HG03280 (cell line): ENCODE measurements at regions not wholly inside any gene's neighbourhood (a gene's known extent, or its start where the extent isn't known, plus 50 kb on each side); places are given as distances from the start of the nearest gene placed in this dataset.

ENCODE experiments used
- ATAC-seq: cut with Tn5 transposase; IDR thresholded peaks from one replicate; pipeline ENCODE4 v1.9.1; 2021; ENCODE audit warnings: mild to moderate bottlenecking, moderate library complexity; ENCODE audit not compliant: unreplicated experiment

DNA sequence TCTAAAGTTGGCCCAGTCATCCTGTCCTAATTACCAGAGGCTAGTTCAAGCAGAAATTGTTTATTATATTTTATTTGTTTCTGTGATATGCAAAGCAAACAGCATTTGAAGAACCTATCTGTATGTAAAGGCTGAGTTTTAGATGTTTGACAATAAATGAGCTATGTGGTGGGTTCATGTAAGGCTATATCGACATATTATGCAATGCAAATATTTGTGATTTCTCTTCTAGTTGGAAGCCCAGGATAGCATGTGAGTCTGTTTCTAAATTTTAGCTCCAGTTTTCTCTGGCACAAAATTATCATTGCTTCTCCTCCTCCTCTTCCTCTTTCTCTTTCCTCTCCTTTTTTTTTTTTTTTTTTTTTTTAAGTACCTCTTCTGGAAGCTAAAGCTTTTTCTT is 263.2 kb upstream of the LMCD1 start:
- ATAC-seq = no peak

DNA sequence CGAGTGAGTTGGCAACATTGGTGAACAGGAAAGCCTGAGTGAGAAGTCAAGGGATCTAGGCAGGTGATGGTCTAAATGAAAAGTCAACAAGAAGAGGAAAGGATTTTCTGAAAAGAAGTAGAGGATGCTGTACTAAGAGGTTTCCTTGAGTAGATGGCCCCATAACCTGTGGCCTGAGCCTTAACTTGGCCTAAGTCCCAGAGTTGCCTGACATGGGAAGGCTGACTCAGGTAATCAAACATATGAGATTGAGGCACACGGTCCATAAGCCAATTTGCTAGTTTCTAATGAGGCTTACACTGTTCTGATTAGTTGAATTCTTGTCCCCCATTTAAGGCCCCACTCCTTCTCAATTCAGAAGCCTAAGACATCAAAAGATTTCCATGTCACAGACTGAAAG is 262.5 kb upstream of the LMCD1 start:
- no peak for ATAC-seq

- ATAC-seq = peak; percentile 95
These were observed 261.6 kb upstream of the LMCD1 start for GRCh38 chr3:8239718-8240695.

GRCh38 chr3:8246070-8246469 is 255.6 kb upstream of the LMCD1 start:
- no peak for ATAC-seq

GRCh38 chr3:8253201-8253600 is 248.4 kb upstream of the LMCD1 start:
- no peak for ATAC-seq

DNA sequence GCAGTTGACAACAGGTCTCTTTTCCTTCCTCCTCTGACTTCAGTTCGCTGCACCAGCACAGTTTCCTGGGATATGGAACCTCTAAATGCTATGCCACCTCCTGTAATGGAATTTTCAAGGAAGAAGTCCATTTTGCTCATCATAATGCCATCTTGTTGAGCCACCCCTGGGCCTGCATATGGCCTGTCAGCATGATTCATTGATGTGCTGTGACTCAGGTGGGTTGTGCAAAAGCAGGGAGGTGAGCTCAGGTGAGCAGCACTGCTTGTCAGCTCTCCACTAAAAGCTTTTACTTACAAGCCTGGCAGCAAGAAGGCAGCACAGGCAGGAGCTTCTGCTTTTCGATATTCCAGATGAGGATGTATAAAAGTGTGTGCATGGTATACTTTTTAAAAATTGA is 247.1 kb upstream of the LMCD1 start:
- ATAC-seq = no peak

GRCh38 chr3:8255725-8256124 is 245.9 kb upstream of the LMCD1 start:
- no peak for ATAC-seq

GRCh38 chr3:8256441-8257071 is 245.1 kb upstream of the LMCD1 start:
- no peak for ATAC-seq

DNA sequence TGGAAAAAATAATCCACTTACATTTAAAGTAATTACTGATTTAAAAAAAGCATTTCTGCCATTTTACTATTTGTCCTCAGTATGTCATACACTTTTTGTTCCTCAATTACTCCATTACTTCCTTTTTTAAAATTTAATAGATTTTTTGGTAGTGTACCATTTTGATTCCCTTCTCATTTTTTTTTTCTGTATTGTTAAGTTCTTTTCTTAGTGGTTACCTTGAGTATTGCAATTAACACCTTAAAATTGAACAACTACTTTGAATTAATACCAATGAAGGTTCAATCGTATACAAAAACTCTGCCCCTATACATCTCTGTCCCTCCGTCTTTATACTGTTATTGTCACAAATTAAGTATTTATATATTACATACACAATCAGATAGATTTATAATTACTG is 240.6 kb upstream of the LMCD1 start:
- ATAC-seq = no peak

- ATAC-seq = no peak
These were observed 234.9 kb upstream of the LMCD1 start for GRCh38 chr3:8266730-8267131.

DNA sequence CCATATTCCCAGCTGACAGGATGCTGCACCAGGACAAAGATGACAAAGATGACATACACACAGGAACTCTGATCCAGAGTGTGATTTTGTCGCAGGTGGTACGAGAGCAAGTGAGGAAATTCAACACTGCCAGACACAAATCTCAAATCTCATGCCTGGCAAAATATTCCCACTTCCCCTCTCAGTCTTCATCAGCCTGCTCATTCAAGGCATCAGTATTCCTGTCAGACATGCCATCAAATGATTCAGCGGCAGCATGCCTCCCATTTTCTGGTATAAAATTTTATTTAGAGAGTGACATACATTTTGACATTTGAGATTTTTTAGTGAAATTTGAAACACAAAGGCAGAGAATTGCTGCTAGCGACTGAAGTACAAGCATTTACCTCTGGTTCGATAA is 228.1 kb upstream of the LMCD1 start:
- ATAC-seq = no peak

- ATAC-seq = no peak
These were observed 225.6 kb upstream of the LMCD1 start for GRCh38 chr3:8276056-8276455.

DNA sequence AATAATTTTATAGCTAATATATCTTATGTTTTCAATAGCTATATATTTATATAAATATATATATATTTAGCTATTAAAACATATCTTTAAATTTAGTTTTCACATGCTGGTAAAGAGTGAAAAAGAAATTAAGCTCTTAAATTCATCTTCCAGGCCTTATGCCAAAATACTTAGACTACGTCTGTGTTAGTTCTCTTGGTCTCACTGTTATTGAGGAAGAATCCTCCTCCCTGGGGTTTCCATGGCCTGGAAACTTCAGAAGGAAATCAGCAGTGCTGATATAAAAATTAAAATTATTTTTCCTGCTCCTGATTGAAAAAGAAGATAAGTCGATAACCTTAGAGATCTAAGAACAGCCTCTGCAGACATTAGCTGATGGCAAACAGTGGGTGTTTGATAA is 225.1 kb upstream of the LMCD1 start:
- no peak for ATAC-seq

DNA sequence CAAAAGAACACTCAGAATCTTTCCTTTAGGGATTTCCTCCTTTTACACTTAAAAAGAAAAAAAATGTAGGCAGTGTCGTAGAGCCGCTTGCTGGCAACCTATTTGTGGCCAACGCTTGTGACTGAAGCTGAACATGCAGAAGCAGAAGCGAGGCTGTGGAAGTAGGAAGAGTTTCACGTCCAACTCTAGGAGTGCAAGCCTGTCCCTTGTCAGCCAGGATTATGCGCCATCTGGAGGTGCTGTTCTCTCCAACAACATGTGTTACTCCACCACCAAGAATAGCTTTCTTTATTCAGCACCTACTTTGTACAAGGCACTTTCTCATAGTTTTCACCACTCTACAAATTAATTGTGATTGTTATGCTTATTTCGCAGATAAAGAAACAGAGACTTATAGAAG is 223.2 kb upstream of the LMCD1 start:
- no peak for ATAC-seq

DNA sequence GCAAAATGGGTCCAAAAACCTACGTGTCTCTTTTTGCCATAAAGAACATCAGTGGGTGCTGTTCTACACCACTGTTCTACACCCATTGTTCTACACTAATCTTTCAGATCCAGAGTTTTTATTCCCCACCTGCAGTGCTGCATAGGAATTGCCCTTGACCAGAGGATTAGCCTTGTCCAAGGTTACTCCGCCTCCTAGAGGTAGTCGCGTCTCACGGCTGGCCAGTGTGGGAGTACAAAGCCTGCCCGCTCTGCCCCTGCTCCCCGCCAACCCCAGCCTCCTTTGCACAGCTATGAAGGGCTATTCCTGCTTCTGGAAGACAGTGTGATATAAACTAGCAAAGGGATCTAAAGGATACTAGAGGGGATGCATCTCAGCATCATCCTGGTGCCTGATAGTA is 222.1 kb upstream of the LMCD1 start:
- ATAC-seq = no peak

DNA sequence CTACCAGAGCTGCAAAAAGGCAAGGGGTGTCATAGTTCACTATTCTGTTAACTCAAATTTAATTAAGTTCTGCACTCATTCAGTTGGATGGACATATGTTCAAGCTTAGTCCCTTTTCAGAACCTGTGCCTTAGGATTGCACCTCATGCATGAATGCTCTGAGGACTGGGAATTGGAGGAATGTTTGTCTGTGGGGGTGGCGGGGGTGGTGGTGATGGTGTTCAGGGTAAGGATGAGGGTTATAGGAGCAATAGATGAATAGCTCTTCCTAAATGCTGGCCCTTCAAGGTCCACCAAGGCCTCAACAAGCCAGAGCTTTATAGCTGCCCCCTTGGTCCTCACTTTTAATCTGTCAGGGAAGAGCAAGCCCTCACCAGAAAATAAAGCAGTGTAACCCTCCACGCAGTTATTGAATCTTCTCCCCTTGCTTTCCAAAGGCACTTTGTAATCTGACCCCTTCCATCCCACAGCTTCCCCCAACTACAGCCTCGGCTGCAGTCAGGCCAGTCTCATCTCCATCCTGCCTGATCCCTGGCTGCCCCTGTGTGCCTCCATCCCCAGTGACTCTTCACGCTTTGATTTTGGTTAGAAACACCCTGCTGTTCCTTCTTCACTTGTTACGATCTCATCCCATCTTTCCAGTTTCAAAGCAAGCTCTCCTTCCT is 221.6 kb upstream of the LMCD1 start:
- ATAC-seq = no peak

- no peak for ATAC-seq
These were observed 219.0 kb upstream of the LMCD1 start for GRCh38 chr3:8282541-8283165.

DNA sequence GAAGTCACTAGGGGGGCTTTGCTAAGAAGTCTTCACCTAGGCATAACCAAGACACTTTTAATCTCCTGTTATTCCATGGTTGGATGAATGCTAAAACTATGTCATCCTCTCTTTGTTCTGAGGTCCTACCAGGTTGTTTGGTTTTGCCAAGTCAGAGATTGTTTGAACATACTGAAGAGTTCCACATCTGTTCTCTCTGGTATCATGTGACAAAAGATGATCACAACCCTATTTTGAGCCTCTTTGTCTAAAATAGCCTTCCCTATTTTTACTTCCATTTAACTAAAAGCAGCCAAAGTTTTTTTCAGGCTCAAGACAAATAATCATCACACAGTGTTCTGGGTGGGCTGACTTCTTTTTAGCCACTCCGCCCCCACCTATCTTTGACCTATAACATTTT is 218.4 kb upstream of the LMCD1 start:
- ATAC-seq = no peak

DNA sequence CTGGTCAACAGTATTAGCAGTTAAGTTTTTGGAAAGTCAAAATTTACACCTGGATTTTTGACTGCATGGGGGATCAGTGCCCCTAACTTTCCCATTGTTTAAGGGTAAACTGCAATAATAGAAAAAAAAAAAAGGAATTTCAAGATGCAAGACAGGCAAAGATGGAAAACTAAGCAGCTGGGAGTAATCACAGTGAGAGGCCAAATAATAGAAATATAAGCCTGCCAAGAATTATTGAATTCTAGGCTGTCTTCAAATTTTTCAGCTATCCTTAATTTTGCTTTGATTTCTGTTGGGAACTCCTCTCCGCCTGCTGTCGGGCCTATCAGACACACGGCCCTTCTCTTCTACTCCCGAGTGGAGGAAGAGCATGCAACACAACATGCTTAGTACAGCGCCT is 215.5 kb upstream of the LMCD1 start:
- ATAC-seq = no peak

- no peak for ATAC-seq
These were observed 214.9 kb upstream of the LMCD1 start for GRCh38 chr3:8286749-8287148.

DNA sequence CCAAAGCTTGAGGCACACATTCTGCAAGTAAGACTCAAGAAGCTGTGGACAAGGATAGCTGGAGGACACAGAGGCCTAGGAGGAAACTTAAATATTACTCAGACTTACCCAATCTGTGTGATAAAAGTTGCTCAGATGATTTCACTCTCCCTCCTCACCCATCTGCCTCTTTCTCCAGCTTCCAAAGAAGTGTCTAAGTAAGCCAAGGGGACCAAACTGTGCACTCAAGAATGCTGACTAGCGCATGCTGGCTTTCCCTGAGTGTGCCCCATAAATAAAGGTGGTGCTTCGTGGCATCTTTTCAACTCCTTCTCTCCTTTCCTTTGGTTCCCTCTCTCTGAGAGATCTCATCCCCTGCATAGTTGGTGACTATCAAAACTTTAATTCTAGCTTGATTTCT is 211.0 kb upstream of the LMCD1 start:
- ATAC-seq = no peak
